ENCODE measurements at regions not wholly inside any gene's neighbourhood (a gene's known extent, or its start where the extent isn't known, plus 50 kb on each side); places are given as distances from the start of the nearest gene placed in this dataset.
A peak's percentile ranks its signal among the peaks of the same experiment; 100 is the strongest.

DNA sequence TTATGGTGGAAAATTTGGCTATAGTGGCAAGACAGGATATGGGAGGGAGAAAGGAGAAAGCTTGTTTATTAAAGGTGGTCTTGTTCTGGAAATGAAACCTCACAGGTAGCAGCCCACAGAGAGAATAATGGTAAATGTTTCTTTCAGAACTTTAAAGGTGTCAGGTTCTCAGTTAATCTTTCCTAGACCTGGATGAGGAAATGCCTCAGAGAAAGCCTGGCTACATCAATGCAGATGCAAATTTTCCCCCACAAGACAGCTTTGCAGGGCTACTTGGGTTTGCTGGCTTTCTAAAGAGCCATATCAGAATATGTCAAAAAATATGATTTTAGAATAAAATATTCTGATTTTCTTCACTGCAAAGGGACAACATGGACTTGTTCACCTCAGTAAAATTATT is 715.0 kb downstream of the FAM133A start:
- Mint-ChIP-seq H3K36me3 (peaks cover 44% of the 10 kb centered on the region), H3K4me1 (peaks cover 2% of the 10 kb centered on the region)

DNA sequence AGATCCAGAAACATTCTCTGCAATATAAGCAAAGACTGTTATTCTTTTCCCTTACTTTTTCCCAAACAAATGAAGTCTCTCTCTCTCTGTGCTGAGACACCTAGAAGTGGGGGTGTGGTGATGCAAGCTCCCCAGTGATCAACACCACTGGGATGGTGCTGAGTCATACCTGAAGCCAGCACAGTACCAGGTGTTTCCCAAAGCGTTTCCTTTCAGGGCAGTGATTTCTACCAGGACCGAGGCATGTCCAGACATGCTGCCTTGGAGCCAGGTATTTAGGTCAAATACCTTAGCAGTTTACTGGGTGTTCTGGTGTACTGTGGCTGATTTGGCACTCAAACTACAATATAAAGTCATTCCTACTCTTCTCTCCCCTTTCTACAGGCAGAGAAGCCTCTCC is 726.5 kb downstream of the FAM133A start:
- peaks cover 32% of the 10 kb centered on the region for H3K9me3 Mint-ChIP-seq
- CTCF ChIA-PET = no interaction called here
- peaks cover 42% of the 10 kb centered on the region for H3K36me3 Mint-ChIP-seq
- peak overlapping the region; percentile 52 for H3K27ac Mint-ChIP-seq
- H3K27me3 Mint-ChIP-seq (ENCODE audit: low read depth) = no peaks in the 10 kb centered on the region
- no peak overlapping the region for H3K4me3 Mint-ChIP-seq
- DNase-seq (ENCODE audit: low spot score) (peak; percentile 9), ATAC-seq (peak; percentile 77)
- POLR2A ChIA-PET = no interaction called here
- H3K4me1 Mint-ChIP-seq = peaks cover 10% of the 10 kb centered on the region
- TF ChIP-seq GTF2I (CRISPR knock-in tag; conservative IDR thresholded peaks at IDR 0.05) = no peak
- no peak for TF ChIP-seq TCF7 (CRISPR knock-in tag; IDR thresholded peaks at IDR 0.05; ENCODE audit: low read depth)
- no peak for TF ChIP-seq NFATC4 (CRISPR knock-in tag; IDR thresholded peaks at IDR 0.05)
- TF ChIP-seq OVOL2 (CRISPR knock-in tag; IDR thresholded peaks at IDR 0.05; ENCODE audit: borderline replicate concordance) = no peak
- TF ChIP-seq ZNF121 (CRISPR knock-in tag; IDR thresholded peaks at IDR 0.05) = no peak
- no peak for TF ChIP-seq ZNF138 (CRISPR knock-in tag; conservative IDR thresholded peaks at IDR 0.05)
- TF ChIP-seq, protein P1, sequence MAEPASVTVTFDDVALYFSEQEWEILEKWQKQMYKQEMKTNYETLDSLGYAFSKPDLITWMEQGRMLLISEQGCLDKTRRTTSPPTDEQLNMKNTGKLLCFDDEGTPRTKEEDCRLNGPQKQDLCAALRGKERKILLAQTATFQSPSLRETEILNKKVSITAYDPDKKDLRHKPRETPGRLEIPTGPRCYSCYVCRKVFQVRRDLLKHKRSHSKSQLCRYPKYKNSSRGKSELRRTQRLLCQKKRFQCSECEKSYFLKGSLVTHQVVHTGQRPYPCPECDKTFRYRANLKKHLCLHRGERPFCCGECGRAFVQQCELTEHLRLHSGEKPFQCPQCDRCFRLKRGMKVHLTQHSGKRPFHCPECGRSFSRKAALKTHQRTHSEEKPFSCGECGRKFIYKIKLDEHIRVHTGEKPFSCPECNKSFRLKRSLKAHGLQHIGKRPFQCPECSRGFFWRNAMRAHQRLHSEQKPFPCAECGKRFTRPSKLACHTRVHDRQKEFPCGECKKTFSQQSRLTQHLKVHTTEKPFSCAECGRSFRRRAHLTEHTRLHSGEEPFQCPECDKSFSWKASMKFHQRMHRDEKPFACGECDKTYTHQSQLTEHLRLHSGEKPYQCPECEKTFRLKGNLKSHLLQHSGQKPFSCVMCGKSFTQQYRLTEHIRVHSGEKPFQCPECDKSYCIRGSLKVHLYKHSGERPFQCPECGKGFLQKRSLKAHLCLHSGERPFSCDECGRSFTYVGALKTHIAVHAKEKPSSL (CRISPR knock-in tag; conservative IDR thresholded peaks at IDR 0.05) = no peak
- TF ChIP-seq ZNF416 (CRISPR knock-in tag; IDR thresholded peaks at IDR 0.05) = no peak
- TF ChIP-seq, protein P2, sequence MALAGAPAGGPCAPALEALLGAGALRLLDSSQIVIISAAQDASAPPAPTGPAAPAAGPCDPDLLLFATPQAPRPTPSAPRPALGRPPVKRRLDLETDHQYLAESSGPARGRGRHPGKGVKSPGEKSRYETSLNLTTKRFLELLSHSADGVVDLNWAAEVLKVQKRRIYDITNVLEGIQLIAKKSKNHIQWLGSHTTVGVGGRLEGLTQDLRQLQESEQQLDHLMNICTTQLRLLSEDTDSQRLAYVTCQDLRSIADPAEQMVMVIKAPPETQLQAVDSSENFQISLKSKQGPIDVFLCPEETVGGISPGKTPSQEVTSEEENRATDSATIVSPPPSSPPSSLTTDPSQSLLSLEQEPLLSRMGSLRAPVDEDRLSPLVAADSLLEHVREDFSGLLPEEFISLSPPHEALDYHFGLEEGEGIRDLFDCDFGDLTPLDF (CRISPR knock-in tag; IDR thresholded peaks at IDR 0.05) = no peak
- TF ChIP-seq ESRRA (CRISPR knock-in tag; IDR thresholded peaks at IDR 0.05; ENCODE audit: borderline replicate concordance) = no peak

More for the DNA sequence above, 715.0 kb downstream of the FAM133A start:
- DNase-seq (ENCODE audit: low spot score) (no peak), ATAC-seq (no peak)
- Mint-ChIP-seq H3K27ac (no peak overlapping the region), H3K4me3 (no peak overlapping the region), H3K9me3 (peaks cover 55% of the 10 kb centered on the region), H3K27me3 (ENCODE audit: low read depth) (no peaks in the 10 kb centered on the region)
- CTCF ChIA-PET = no interaction called here
- POLR2A ChIA-PET = no interaction called here
- TF ChIP-seq, protein P3, sequence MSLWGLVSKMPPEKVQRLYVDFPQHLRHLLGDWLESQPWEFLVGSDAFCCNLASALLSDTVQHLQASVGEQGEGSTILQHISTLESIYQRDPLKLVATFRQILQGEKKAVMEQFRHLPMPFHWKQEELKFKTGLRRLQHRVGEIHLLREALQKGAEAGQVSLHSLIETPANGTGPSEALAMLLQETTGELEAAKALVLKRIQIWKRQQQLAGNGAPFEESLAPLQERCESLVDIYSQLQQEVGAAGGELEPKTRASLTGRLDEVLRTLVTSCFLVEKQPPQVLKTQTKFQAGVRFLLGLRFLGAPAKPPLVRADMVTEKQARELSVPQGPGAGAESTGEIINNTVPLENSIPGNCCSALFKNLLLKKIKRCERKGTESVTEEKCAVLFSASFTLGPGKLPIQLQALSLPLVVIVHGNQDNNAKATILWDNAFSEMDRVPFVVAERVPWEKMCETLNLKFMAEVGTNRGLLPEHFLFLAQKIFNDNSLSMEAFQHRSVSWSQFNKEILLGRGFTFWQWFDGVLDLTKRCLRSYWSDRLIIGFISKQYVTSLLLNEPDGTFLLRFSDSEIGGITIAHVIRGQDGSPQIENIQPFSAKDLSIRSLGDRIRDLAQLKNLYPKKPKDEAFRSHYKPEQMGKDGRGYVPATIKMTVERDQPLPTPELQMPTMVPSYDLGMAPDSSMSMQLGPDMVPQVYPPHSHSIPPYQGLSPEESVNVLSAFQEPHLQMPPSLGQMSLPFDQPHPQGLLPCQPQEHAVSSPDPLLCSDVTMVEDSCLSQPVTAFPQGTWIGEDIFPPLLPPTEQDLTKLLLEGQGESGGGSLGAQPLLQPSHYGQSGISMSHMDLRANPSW (CRISPR knock-in tag; conservative IDR thresholded peaks at IDR 0.05; ENCODE audit: low read depth) = no peak
- no peak for TF ChIP-seq SOX15 (CRISPR knock-in tag; IDR thresholded peaks at IDR 0.05)
- TF ChIP-seq ZNF121 (CRISPR knock-in tag; IDR thresholded peaks at IDR 0.05) = no peak
- TF ChIP-seq GABPB1 (CRISPR knock-in tag; IDR thresholded peaks at IDR 0.05) = no peak
- no peak for TF ChIP-seq GRHL2 (CRISPR knock-in tag; IDR thresholded peaks at IDR 0.05; ENCODE audit: insufficient replicate concordance, severe bottlenecking)
- no peak for TF ChIP-seq FOXK1 (CRISPR knock-in tag; IDR thresholded peaks at IDR 0.05)
- no peak for TF ChIP-seq MXD4 (CRISPR knock-in tag; IDR thresholded peaks at IDR 0.05; ENCODE audit: borderline replicate concordance)
- TF ChIP-seq MYBL2 (CRISPR knock-in tag; IDR thresholded peaks at IDR 0.05) = no peak
- no peak for TF ChIP-seq TCF7 (CRISPR knock-in tag; IDR thresholded peaks at IDR 0.05; ENCODE audit: low read depth)
- no peak for TF ChIP-seq FOXJ3 (CRISPR knock-in tag; IDR thresholded peaks at IDR 0.05; ENCODE audit: borderline replicate concordance)
- TF ChIP-seq NR1H2 (CRISPR knock-in tag; IDR thresholded peaks at IDR 0.05) = no peak
- no peak for TF ChIP-seq SMAD3 (CRISPR knock-in tag; IDR thresholded peaks at IDR 0.05; ENCODE audit: borderline replicate concordance)
- TF ChIP-seq, protein P4, sequence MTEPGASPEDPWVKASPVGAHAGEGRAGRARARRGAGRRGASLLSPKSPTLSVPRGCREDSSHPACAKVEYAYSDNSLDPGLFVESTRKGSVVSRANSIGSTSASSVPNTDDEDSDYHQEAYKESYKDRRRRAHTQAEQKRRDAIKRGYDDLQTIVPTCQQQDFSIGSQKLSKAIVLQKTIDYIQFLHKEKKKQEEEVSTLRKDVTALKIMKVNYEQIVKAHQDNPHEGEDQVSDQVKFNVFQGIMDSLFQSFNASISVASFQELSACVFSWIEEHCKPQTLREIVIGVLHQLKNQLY (CRISPR knock-in tag; IDR thresholded peaks at IDR 0.05) = no peak
- TF ChIP-seq, protein P5, sequence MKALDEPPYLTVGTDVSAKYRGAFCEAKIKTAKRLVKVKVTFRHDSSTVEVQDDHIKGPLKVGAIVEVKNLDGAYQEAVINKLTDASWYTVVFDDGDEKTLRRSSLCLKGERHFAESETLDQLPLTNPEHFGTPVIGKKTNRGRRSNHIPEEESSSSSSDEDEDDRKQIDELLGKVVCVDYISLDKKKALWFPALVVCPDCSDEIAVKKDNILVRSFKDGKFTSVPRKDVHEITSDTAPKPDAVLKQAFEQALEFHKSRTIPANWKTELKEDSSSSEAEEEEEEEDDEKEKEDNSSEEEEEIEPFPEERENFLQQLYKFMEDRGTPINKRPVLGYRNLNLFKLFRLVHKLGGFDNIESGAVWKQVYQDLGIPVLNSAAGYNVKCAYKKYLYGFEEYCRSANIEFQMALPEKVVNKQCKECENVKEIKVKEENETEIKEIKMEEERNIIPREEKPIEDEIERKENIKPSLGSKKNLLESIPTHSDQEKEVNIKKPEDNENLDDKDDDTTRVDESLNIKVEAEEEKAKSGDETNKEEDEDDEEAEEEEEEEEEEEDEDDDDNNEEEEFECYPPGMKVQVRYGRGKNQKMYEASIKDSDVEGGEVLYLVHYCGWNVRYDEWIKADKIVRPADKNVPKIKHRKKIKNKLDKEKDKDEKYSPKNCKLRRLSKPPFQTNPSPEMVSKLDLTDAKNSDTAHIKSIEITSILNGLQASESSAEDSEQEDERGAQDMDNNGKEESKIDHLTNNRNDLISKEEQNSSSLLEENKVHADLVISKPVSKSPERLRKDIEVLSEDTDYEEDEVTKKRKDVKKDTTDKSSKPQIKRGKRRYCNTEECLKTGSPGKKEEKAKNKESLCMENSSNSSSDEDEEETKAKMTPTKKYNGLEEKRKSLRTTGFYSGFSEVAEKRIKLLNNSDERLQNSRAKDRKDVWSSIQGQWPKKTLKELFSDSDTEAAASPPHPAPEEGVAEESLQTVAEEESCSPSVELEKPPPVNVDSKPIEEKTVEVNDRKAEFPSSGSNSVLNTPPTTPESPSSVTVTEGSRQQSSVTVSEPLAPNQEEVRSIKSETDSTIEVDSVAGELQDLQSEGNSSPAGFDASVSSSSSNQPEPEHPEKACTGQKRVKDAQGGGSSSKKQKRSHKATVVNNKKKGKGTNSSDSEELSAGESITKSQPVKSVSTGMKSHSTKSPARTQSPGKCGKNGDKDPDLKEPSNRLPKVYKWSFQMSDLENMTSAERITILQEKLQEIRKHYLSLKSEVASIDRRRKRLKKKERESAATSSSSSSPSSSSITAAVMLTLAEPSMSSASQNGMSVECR (CRISPR knock-in tag; IDR thresholded peaks at IDR 0.05; ENCODE audit: borderline replicate concordance) = no peak
- TF ChIP-seq, protein P6, sequence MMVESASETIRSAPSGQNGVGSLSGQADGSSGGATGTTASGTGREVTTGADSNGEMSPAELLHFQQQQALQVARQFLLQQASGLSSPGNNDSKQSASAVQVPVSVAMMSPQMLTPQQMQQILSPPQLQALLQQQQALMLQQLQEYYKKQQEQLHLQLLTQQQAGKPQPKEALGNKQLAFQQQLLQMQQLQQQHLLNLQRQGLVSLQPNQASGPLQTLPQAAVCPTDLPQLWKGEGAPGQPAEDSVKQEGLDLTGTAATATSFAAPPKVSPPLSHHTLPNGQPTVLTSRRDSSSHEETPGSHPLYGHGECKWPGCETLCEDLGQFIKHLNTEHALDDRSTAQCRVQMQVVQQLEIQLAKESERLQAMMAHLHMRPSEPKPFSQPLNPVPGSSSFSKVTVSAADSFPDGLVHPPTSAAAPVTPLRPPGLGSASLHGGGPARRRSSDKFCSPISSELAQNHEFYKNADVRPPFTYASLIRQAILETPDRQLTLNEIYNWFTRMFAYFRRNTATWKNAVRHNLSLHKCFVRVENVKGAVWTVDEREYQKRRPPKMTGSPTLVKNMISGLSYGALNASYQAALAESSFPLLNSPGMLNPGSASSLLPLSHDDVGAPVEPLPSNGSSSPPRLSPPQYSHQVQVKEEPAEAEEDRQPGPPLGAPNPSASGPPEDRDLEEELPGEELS (CRISPR knock-in tag; IDR thresholded peaks at IDR 0.05) = no peak

Data from WTC11 (cell line).